ENCODE measurements at regions not wholly inside any gene's neighbourhood (a gene's known extent, or its start where the extent isn't known, plus 50 kb on each side); places are given as distances from the start of the nearest gene placed in this dataset.
A peak's percentile ranks its signal among the peaks of the same experiment; 100 is the strongest.

- Histone ChIP-seq H3K27me3 (ENCODE audit: insufficient read depth, poor library complexity, severe bottlenecking) (no peaks in the 10 kb centered on the region), H3K27ac (replicated peaks) (no peak overlapping the region), H3K4me3 (replicated peaks; ENCODE audit: insufficient read depth, low read length) (no peak overlapping the region)
- DNase-seq (ENCODE audit: low read depth in 1 of 2, low spot score in 1 of 2) = no peak
- TF ChIP-seq SPI1 (IDR thresholded peaks at IDR 0.05; ENCODE audit: borderline replicate concordance, low read depth) = no peak
Observed at GRCh38 chrX:109299091-109299490, 182.8 kb downstream of the GUCY2F start.

- Histone ChIP-seq H3K27ac (replicated peaks) (no peak overlapping the region), H3K27me3 (ENCODE audit: insufficient read depth, poor library complexity, severe bottlenecking) (no peaks in the 10 kb centered on the region), H3K4me3 (replicated peaks; ENCODE audit: insufficient read depth, low read length) (no peak overlapping the region)
- DNase-seq (ENCODE audit: low read depth in 1 of 2, low spot score in 1 of 2) = no peak
- TF ChIP-seq POLR2AphosphoS5 (IDR thresholded peaks at IDR 0.05; ENCODE audit: low read depth) (no peak), GABPA (IDR thresholded peaks at IDR 0.05; ENCODE audit: low read depth) (no peak), SPI1 (IDR thresholded peaks at IDR 0.05; ENCODE audit: borderline replicate concordance, low read depth) (no peak), CTCF (IDR thresholded peaks at IDR 0.05; ENCODE audit: insufficient read depth, low read length) (no peak)
- TF ChIP-seq, protein P1, sequence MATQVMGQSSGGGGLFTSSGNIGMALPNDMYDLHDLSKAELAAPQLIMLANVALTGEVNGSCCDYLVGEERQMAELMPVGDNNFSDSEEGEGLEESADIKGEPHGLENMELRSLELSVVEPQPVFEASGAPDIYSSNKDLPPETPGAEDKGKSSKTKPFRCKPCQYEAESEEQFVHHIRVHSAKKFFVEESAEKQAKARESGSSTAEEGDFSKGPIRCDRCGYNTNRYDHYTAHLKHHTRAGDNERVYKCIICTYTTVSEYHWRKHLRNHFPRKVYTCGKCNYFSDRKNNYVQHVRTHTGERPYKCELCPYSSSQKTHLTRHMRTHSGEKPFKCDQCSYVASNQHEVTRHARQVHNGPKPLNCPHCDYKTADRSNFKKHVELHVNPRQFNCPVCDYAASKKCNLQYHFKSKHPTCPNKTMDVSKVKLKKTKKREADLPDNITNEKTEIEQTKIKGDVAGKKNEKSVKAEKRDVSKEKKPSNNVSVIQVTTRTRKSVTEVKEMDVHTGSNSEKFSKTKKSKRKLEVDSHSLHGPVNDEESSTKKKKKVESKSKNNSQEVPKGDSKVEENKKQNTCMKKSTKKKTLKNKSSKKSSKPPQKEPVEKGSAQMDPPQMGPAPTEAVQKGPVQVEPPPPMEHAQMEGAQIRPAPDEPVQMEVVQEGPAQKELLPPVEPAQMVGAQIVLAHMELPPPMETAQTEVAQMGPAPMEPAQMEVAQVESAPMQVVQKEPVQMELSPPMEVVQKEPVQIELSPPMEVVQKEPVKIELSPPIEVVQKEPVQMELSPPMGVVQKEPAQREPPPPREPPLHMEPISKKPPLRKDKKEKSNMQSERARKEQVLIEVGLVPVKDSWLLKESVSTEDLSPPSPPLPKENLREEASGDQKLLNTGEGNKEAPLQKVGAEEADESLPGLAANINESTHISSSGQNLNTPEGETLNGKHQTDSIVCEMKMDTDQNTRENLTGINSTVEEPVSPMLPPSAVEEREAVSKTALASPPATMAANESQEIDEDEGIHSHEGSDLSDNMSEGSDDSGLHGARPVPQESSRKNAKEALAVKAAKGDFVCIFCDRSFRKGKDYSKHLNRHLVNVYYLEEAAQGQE (IDR thresholded peaks at IDR 0.05; ENCODE audit: insufficient replicate concordance, low read depth) = no peak
Observed at GRCh38 chrX:109294097-109294814, 187.6 kb downstream of the GUCY2F start.

DNA sequence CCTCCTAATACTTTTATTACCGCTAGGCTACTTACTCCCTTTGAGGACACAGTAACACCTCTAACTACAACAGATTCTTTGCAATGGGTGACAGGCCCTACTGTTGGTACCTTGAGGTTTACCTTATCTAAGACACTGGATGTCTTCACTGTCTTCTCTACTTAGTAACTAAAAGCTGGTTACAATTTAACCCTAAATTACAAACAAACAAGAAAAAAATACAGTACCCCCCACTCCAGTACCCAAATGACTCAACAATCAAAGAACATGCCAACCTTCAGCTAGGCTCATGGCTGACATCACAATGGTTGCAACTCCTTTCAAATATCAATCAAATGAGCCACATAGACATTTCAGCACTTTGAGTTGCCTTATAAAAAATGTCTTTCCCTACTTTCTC, 198.0 kb downstream of the GUCY2F start:
- no peak for TF ChIP-seq GABPA (IDR thresholded peaks at IDR 0.05; ENCODE audit: low read depth)
- TF ChIP-seq, protein P1 (IDR thresholded peaks at IDR 0.05; ENCODE audit: insufficient replicate concordance, low read depth) = no peak
- no peak for TF ChIP-seq SPI1 (IDR thresholded peaks at IDR 0.05; ENCODE audit: borderline replicate concordance, low read depth)
- no peak for TF ChIP-seq POLR2AphosphoS5 (IDR thresholded peaks at IDR 0.05; ENCODE audit: low read depth)
- TF ChIP-seq CTCF (IDR thresholded peaks at IDR 0.05; ENCODE audit: insufficient read depth, low read length) = no peak
- no peaks in the 10 kb centered on the region for H3K27me3 ChIP-seq (ENCODE audit: insufficient read depth, poor library complexity, severe bottlenecking)
- H3K27ac ChIP-seq (replicated peaks) = no peak overlapping the region
- H3K4me3 ChIP-seq (replicated peaks; ENCODE audit: insufficient read depth, low read length) = no peak overlapping the region
- DNase-seq (ENCODE audit: low read depth in 1 of 2, low spot score in 1 of 2) = no peak

GRCh38 chrX:109281483-109282275, 200.2 kb downstream of the GUCY2F start:
- H3K27ac ChIP-seq (replicated peaks) = no peak overlapping the region
- TF ChIP-seq SPI1 (IDR thresholded peaks at IDR 0.05; ENCODE audit: borderline replicate concordance, low read depth) (no peak), POLR2AphosphoS5 (IDR thresholded peaks at IDR 0.05; ENCODE audit: low read depth) (no peak), GABPA (IDR thresholded peaks at IDR 0.05; ENCODE audit: low read depth) (no peak)
- TF ChIP-seq, protein P1 (IDR thresholded peaks at IDR 0.05; ENCODE audit: insufficient replicate concordance, low read depth) = no peak
- H3K4me3 ChIP-seq (replicated peaks; ENCODE audit: insufficient read depth, low read length) = no peak overlapping the region
- no peaks in the 10 kb centered on the region for H3K27me3 ChIP-seq (ENCODE audit: insufficient read depth, poor library complexity, severe bottlenecking)
- DNase-seq (ENCODE audit: low read depth in 1 of 2, low spot score in 1 of 2) = peak in 1 of 2 experiments; percentile 22

Data from HL-60 (cell line).